HepG2 (cell line): ENCODE measurements at regions not wholly inside any gene's neighbourhood (a gene's known extent, or its start where the extent isn't known, plus 50 kb on each side); places are given as distances from the start of the nearest gene placed in this dataset.

Experiments
- ATAC-seq: fragments of 200-7000 bp; cut with Tn5 transposase; 3 replicates; pipeline ENCODE4 v1.9.1; 2020; ENCODE audit warnings: mild to moderate bottlenecking, moderate library complexity
- BruUV-seq: library from RNA; stranded (reverse); fragments of 400-500 nt; replicated peaks from 2 replicates; lab custom pipeline; 2021; lab: Mats Ljungman, UMichigan
- CTCF ChIA-PET: fragments of 300-600 bp; formaldehyde crosslinking; extraction: SDS; loops from one replicate; lab custom pipeline; 2021; ENCODE audit warnings: low total read pairs, inconsistent platforms, low intra/inter-chr PET ratio; lab: Yijun Ruan, JAX
- POLR2A ChIA-PET: fragments of 350-600 bp; sonication (Branson Sonifier 250); formaldehyde crosslinking; loops from one replicate; lab custom pipeline; 2020; ENCODE audit warnings: antibody characterized with exemption, inconsistent platforms; lab: Yijun Ruan, JAX
- DNase-seq: peaks from one replicate; pipeline ENCODE4 v3.0.0-alpha.2; 2015; ENCODE audit warnings: low spot score
- FAIRE-seq: peaks from 3 replicates; lab custom pipeline; 2011; peaks lifted over from hg19 to GRCh38; lab: Jason Lieb, UNC
- H2AFZ ChIP-seq: one replicate; pipeline ENCODE4 v1.6.1; 2011; ENCODE audit warnings: low read length, inconsistent platforms
- H3K27ac ChIP-seq: fragments of 300-600 bp; 3 replicates; pipeline ENCODE4 v1.8.0; 2011; ENCODE audit warnings: mixed run types, mild to moderate bottlenecking, mixed read lengths, low read length, inconsistent platforms; ENCODE audit not compliant: insufficient read depth; ENCODE audit errors: extremely low read length
- H3K27me3 ChIP-seq, 2 experiments: fragments of 200-600 bp in 1 of 2; 2 replicates in 1 of 2; 3 replicates in 1 of 2; pipeline versions ENCODE4 v1.6.0 to v1.8.0; 2011; ENCODE audit warnings: low read length in 2 of 2, mild to moderate bottlenecking in 2 of 2, moderate library complexity in 2 of 2, inconsistent platforms in 1 of 2; ENCODE audit not compliant: insufficient read depth in 2 of 2, control insufficient read depth in 1 of 2
- H3K36me3 ChIP-seq, 2 experiments: fragments of 200-600 bp in 1 of 2; replicated peaks in 1 of 2; 2 replicates in 1 of 2; 3 replicates in 1 of 2; pipeline versions ENCODE4 v1.5.1 to v1.8.0; 2011; ENCODE audit warnings: low read length in 2 of 2, inconsistent platforms in 1 of 2; ENCODE audit not compliant: insufficient read depth in 2 of 2, control insufficient read depth in 1 of 2
- H3K4me1 ChIP-seq: 2 replicates; pipeline ENCODE4 v1.5.1; 2012; ENCODE audit warnings: low read length, inconsistent platforms; ENCODE audit not compliant: insufficient read depth
- H3K4me2 ChIP-seq: 2 replicates; pipeline ENCODE4 v1.6.0; 2011; ENCODE audit warnings: low read depth, low read length, inconsistent platforms
- H3K4me3 ChIP-seq, 3 experiments: fragments of 200-600 bp in 1 of 3; sonication (generic), shearing (Covaris generic) in 1 of 3; replicated peaks in 1 of 3; 2 replicates each; pipeline ENCODE4 v1.5.1; 2011 to 2016; ENCODE audit warnings: low read length in 3 of 3, inconsistent platforms in 2 of 3, low read depth in 2 of 3, mild to moderate bottlenecking in 2 of 3, control low read depth in 1 of 3, mixed read lengths in 1 of 3; ENCODE audit not compliant: insufficient read depth in 1 of 3
- H3K79me2 ChIP-seq: one replicate; pipeline ENCODE4 v1.6.1; 2011; ENCODE audit warnings: low read length, inconsistent platforms; ENCODE audit not compliant: insufficient read depth
- H3K9ac ChIP-seq: 2 replicates; pipeline ENCODE4 v1.6.0; 2011; ENCODE audit warnings: mild to moderate bottlenecking, low read depth, low read length, inconsistent platforms; ENCODE audit not compliant: insufficient read depth
- H3K9me3 ChIP-seq: 2 replicates; pipeline ENCODE4 v1.5.1; 2012; ENCODE audit warnings: mild to moderate bottlenecking, low read length
- H4K20me1 ChIP-seq: 2 replicates; pipeline ENCODE4 v1.6.0; 2011; ENCODE audit warnings: inconsistent platforms, mild to moderate bottlenecking, low read length, moderate library complexity; ENCODE audit not compliant: insufficient read depth
- ARNT ChIP-seq: fragments of 450-650 bp; IDR thresholded peaks from 2 replicates; pipeline ENCODE4 v1.6.1; 2017
- CEBPB ChIP-seq: IDR thresholded peaks from 2 replicates; pipeline ENCODE4 v1.6.1; 2011; ENCODE audit warnings: low read depth, low read length, improper control_type of control experiment, borderline replicate concordance
- CREM ChIP-seq, 2 experiments: sonication (generic) in 1 of 2; formaldehyde crosslinking in 1 of 2; IDR thresholded peaks; 2 replicates each; pipeline versions ENCODE4 v1.4.0 to v1.6.1; 2016 to 2020; ENCODE audit warnings: antibody characterized with exemption in 1 of 2, mild to moderate bottlenecking in 1 of 2, missing genetic modification reagents in 1 of 2
- ELF1 ChIP-seq: sonication (generic); formaldehyde crosslinking; IDR thresholded peaks from 2 replicates; pipeline ENCODE4 v1.4.0; 2020; ENCODE audit warnings: missing genetic modification reagents
- JDP2 ChIP-seq: sonication (generic); formaldehyde crosslinking; IDR thresholded peaks from 2 replicates; pipeline ENCODE4 v1.8.1; 2022; ENCODE audit warnings: missing genetic modification reagents, borderline replicate concordance
- NFIC ChIP-seq: IDR thresholded peaks from 2 replicates; pipeline ENCODE4 v1.6.1; 2012; ENCODE audit warnings: mild to moderate bottlenecking, low read length, inconsistent platforms
- NFYC ChIP-seq: IDR thresholded peaks from 2 replicates; pipeline ENCODE4 v1.6.1; 2016; ENCODE audit warnings: missing genetic modification reagents, missing compliant biosample characterization
- POLR2A ChIP-seq, 2 experiments: IDR thresholded peaks; 2 replicates each; pipeline ENCODE4 v1.6.1; 2011; ENCODE audit warnings: low read depth in 2 of 2, low read length in 2 of 2, mild to moderate bottlenecking in 1 of 2, moderate library complexity in 1 of 2; ENCODE audit not compliant: insufficient read depth in 1 of 2
- REST ChIP-seq, 2 experiments: IDR thresholded peaks; 2 replicates each; pipeline ENCODE4 v1.6.1; 2011 to 2012; ENCODE audit warnings: low read length in 2 of 2, borderline replicate concordance in 1 of 2, low read depth in 1 of 2, mild to moderate bottlenecking in 1 of 2, moderate library complexity in 1 of 2
- SAP130 ChIP-seq: IDR thresholded peaks from 2 replicates; pipeline ENCODE4 v1.6.1; 2016; ENCODE audit warnings: low read depth
- SCMH1 ChIP-seq: sonication (generic); formaldehyde crosslinking; IDR thresholded peaks from 2 replicates; pipeline ENCODE4 v1.9.0; 2021; ENCODE audit warnings: missing genetic modification reagents, mild to moderate bottlenecking, borderline replicate concordance
- TBX3 ChIP-seq: fragments of 450-650 bp; IDR thresholded peaks from 2 replicates; pipeline ENCODE4 v1.6.1; 2017; ENCODE audit warnings: antibody characterized with exemption, mild to moderate bottlenecking, inconsistent platforms, borderline replicate concordance
- THAP11 ChIP-seq: IDR thresholded peaks from 2 replicates; pipeline ENCODE4 v1.6.1; 2016; ENCODE audit warnings: missing biosample characterization, missing genetic modification reagents
- ZNF577 ChIP-seq: sonication (generic); formaldehyde crosslinking; IDR thresholded peaks from 2 replicates; pipeline ENCODE4 v1.4.0; 2020; ENCODE audit warnings: mild to moderate bottlenecking, low read depth, missing genetic modification reagents, borderline replicate concordance
- ZNF672 ChIP-seq: sonication (generic); formaldehyde crosslinking; IDR thresholded peaks from 2 replicates; pipeline ENCODE4 v1.8.1; 2022; ENCODE audit warnings: missing genetic modification reagents
- ZNF770 ChIP-seq: sonication (generic); formaldehyde crosslinking; IDR thresholded peaks from 2 replicates; pipeline ENCODE4 v1.5.0; 2020; ENCODE audit warnings: mild to moderate bottlenecking, missing genetic modification reagents
- ZNF891 ChIP-seq: sonication (generic); formaldehyde crosslinking; IDR thresholded peaks from 2 replicates; pipeline ENCODE4 v1.5.0; 2020; ENCODE audit warnings: mild to moderate bottlenecking, missing genetic modification reagents
- WGBS: methylation state at CpG from one replicate; pipeline ENCODE4 v1.1.6; 2017; ENCODE audit warnings: low lambda C conversion rate; 5-methylcytosine and 5-hydroxymethylcytosine counted together
- in situ Hi-C: cut with HindIII; loops from 2 replicates; pipeline ENCODE4 v1.10.0; 2017; ENCODE audit warnings: low pct_unique_long_range_greater_than_20kb; ENCODE audit not compliant: extremely low pct_ligation_motif_present
- intact Hi-C: fragments of 100-400 bp; cut with micrococcal nuclease; formaldehyde crosslinking; loops from one replicate; pipeline ENCODE4 v1.10.0; 2022; ENCODE audit not compliant: unreplicated experiment

DNA sequence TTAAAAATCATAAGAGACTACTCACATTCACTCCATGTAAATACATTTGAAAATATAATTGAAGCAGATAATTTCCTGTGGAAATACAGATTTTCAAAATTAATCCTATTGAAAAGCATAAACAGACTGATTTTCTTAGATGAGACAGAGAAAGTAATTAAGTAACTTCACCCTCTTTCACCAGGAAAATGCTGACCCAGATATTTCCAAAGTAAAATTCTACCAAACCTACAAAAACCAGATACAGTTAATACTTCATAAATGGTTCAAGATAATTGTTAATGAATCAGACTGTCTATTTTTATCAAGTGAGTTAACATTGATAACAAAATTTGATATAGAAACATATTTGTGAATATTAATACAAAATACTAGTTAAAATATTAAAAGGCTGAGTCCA lies 233.5 kb upstream of the KHDRBS2 start (continued):
- TF ChIP-seq ZNF770 (CRISPR knock-in tag) = no peak
- no peak for TF ChIP-seq ZNF891
- no peak for TF ChIP-seq SCMH1 (CRISPR knock-in tag)
- no peak for TF ChIP-seq ZNF577
- no peak for TF ChIP-seq POLR2A (IDR thresholded peaks at IDR 0.05; ENCODE audit: insufficient read depth in 1 of 2, low read depth in 2 of 2, low read length in 2 of 2)
- no peak for TF ChIP-seq ZNF672 (CRISPR knock-in tag)
- TF ChIP-seq ELF1 (CRISPR knock-in tag) = no peak

DNA sequence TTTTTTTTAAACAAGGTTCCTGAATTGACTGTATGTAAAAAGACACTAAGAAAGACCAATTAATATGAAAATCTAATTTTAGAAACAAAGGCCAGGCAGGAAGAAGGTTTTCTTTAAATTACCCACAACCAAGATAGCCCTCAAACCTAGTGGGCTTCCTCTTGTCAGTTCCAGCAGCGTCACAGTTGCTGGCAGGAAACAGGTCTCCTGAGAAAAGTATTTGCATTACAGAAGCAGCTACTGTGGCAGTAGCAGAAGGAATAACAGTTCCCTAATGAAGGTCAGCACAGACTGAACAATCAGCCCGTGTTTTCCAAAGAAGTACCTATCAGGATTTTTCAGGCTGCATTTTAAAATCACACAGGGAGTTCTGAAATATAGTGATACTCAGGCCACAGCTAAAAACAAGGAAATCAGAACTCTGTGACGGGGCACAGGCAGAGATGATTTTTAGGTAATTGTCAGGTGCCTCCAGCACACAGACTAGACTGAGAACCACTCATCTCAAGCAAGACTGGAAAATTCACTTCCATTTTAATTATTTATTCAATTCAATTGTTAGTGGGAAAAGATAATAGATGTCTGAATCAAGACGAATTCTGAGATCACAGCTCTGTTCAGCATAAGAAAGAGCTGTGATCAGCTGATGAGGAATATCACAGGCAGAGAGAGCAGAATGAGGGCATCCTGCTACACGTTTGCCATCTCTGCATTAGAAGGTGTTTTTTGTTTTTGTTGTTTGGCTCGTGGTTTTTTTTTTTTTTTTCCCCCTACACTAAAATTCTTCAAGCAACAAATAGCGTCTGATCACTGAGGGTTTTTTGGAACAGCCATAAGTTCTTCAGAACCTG lies 230.5 kb upstream of the KHDRBS2 start:
- H2AFZ ChIP-seq = no peak overlapping the region
- 2% methylated on average over 7 of the region's 7 CpGs for WGBS
- no peak overlapping the region for H3K9ac ChIP-seq
- no peaks in the 10 kb centered on the region for H3K4me1 ChIP-seq
- ATAC-seq (no peak), FAIRE-seq (no peak), DNase-seq (no peak)
- H3K4me2 ChIP-seq = no peak overlapping the region
- no peak overlapping the region for H3K27ac ChIP-seq
- TF ChIP-seq REST (IDR thresholded peaks at IDR 0.05; ENCODE audit: borderline replicate concordance in 1 of 2, low read depth in 1 of 2, low read length in 2 of 2) = no peak
- no peak for TF ChIP-seq TBX3
- TF ChIP-seq SAP130 (CRISPR knock-in tag) = no peak
- TF ChIP-seq CEBPB = no peak
- no peak for TF ChIP-seq NFYC (CRISPR knock-in tag)
- TF ChIP-seq CREM (IDR thresholded peaks at IDR 0.05) = no peak
- no peak for TF ChIP-seq CREM (CRISPR knock-in tag; IDR thresholded peaks at IDR 0.05)
- no peak for TF ChIP-seq NFIC
- no peak for TF ChIP-seq THAP11 (CRISPR knock-in tag)
- no peak for TF ChIP-seq JDP2
- TF ChIP-seq ARNT = no peak
- BruUV-seq = no TSS peak
- intact Hi-C loops (no loop called here), in situ Hi-C loops (no loop called here)
- no peaks in the 10 kb centered on the region for H3K79me2 ChIP-seq
- H3K27me3 ChIP-seq = no peaks in the 10 kb centered on the region
- no peaks in the 10 kb centered on the region for H3K9me3 ChIP-seq
- ChIA-PET POLR2A (no interaction called here), CTCF (no interaction called here)
- no peak overlapping the region for H3K4me3 ChIP-seq
- H4K20me1 ChIP-seq = no peaks in the 10 kb centered on the region
- H3K36me3 ChIP-seq = no peaks in the 10 kb centered on the region
